ENCODE measurements at regions not wholly inside any gene's neighbourhood (a gene's known extent, or its start where the extent isn't known, plus 50 kb on each side); places are given as distances from the start of the nearest gene placed in this dataset.

DNA sequence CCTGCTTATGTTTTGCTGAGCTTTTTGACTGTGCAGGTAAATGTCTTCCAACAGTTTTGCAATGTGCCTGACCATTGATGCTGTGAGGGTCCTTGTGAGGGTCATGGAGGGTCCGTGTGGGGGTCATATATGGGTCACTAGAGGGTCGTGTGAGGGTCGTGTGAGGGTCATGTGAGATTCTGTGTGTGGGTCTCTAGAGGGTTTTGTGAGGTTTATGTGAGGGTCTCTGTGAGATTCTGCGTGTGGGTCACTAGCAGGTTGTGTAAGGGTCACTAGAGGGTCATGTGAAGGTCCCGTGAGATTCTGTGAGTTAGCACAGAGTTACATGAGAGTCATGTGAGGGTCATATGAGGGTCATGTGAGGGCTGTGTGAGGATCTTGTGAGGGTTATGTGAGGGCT, 263.9 kb upstream of the B3GAT1 start:
- H3K36me3 ChIP-seq, result no peaks in the 10 kb centered on the region
- H3K4me3 ChIP-seq, result no peak overlapping the region
- TF ChIP-seq, protein P1, sequence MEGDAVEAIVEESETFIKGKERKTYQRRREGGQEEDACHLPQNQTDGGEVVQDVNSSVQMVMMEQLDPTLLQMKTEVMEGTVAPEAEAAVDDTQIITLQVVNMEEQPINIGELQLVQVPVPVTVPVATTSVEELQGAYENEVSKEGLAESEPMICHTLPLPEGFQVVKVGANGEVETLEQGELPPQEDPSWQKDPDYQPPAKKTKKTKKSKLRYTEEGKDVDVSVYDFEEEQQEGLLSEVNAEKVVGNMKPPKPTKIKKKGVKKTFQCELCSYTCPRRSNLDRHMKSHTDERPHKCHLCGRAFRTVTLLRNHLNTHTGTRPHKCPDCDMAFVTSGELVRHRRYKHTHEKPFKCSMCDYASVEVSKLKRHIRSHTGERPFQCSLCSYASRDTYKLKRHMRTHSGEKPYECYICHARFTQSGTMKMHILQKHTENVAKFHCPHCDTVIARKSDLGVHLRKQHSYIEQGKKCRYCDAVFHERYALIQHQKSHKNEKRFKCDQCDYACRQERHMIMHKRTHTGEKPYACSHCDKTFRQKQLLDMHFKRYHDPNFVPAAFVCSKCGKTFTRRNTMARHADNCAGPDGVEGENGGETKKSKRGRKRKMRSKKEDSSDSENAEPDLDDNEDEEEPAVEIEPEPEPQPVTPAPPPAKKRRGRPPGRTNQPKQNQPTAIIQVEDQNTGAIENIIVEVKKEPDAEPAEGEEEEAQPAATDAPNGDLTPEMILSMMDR (IDR thresholded peaks at IDR 0.05), result no peak
- H3K9me3 ChIP-seq, result peaks cover 0 to 22% (median 0%) of the 10 kb centered on the region in 11 donors
- 66 to 71% methylated on average over 5 of the region's 5 CpGs for WGBS, 2 donors
- H3K4me1 ChIP-seq, result no peaks in the 10 kb centered on the region
- ATAC-seq (no peak), DNase-seq (no peak)
- H3K27me3 ChIP-seq, result peaks cover 0 to 30% (median 13%) of the 10 kb centered on the region in 7 donors
- intact Hi-C loops (cut with DNase I), result loop anchor here in 1 of 10 donors (10.0 kb wide), 1 partner anchor 61 kb away; no protein-coding TSS in a partner anchor
- no peak overlapping the region for H3K27ac ChIP-seq

GRCh38 chr11:134674974-134675373, 262.9 kb upstream of the B3GAT1 start:
- DNase-seq (no peak), ATAC-seq (no peak)
- TF ChIP-seq, protein P1 (IDR thresholded peaks at IDR 0.05), result no peak
- H3K9me3 ChIP-seq, result peaks cover 0 to 22% (median 0%) of the 10 kb centered on the region in 11 donors
- H3K4me3 ChIP-seq, result no peak overlapping the region
- no peaks in the 10 kb centered on the region for H3K4me1 ChIP-seq
- 56 to 61% methylated on average over 2 of the region's 2 CpGs for WGBS, 2 donors
- H3K36me3 ChIP-seq, result no peaks in the 10 kb centered on the region
- peaks cover 0 to 38% (median 22%) of the 10 kb centered on the region in 7 donors for H3K27me3 ChIP-seq
- no peak overlapping the region for H3K27ac ChIP-seq
- intact Hi-C loops (cut with DNase I), result loop anchor here in 1 of 10 donors (10.0 kb wide), 1 partner anchor 60 kb away; no protein-coding TSS in a partner anchor

DNA sequence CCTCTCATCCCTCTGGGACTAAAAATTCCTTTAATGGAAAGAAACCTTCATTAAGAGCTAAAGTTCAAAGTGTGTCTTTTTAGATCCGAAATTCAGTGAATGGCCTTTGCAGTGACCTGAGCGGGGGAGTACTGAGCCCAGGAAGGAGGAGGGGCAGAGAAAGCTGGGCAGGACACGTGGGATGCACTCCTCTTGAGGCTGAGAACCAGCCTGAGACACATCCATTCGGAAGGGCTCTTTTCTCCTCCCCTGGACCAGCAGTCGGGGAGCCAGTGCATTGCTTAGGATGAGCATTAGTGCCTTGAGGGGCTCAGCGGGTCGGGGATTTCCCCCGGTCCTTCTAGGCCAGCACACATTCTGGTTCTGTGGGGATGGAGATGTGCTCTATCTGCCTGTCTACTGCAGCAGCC, 258.9 kb upstream of the B3GAT1 start:
- intact Hi-C loops (cut with DNase I), result loop anchor here in 1 of 10 donors (10.0 kb wide), 1 partner anchor 56 kb away; no protein-coding TSS in a partner anchor
- Histone ChIP-seq H3K27ac (no peak overlapping the region), H3K4me1 (no peaks in the 10 kb centered on the region), H3K27me3 (peaks cover 0 to 67% (median 41%) of the 10 kb centered on the region in 7 donors), H3K9me3 (peaks cover 0 to 22% (median 0%) of the 10 kb centered on the region in 11 donors), H3K4me3 (no peak overlapping the region), H3K36me3 (no peaks in the 10 kb centered on the region)
- WGBS, 2 donors, result 54 to 69% methylated on average over 8 of the region's 8 CpGs
- TF ChIP-seq, protein P1 (IDR thresholded peaks at IDR 0.05), result no peak
- ATAC-seq (no peak), DNase-seq (no peak)

DNA sequence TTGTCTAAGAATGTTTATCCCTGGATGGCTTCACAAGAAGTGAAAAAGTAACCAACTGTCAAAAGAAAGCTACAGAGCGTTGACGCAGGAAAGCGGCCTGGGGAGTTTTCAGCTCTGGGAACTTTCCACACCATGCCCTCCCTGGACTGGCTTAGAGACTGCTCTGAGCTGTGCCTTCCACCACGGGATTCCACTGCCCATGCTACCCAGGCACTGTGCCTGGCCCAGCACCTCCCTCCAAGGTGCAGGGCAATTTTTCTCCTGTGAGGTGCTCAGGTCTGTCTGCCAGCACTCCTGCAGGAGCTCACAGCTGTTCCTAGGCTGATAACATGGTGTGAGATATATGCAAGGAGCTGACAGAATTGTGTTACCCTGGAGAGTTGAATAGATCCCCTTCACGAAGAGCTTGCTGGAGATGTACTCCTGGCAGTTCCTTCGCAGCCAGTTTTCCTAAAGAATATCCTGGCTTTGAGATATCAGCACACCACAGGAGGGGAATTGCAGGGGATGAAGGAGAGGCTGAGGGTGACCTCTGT, 258.3 kb upstream of the B3GAT1 start:
- ATAC-seq, result no peak
- peaks cover 0 to 22% (median 0%) of the 10 kb centered on the region in 11 donors for H3K9me3 ChIP-seq
- H3K4me3 ChIP-seq, result no peak overlapping the region
- H3K4me1 ChIP-seq, result no peaks in the 10 kb centered on the region
- H3K27me3 ChIP-seq, result peaks cover 0 to 72% (median 45%) of the 10 kb centered on the region in 7 donors
- no peak for DNase-seq
- TF ChIP-seq, protein P1 (IDR thresholded peaks at IDR 0.05), result no peak
- intact Hi-C loops (cut with DNase I), result loop anchor here in 1 of 10 donors (10.0 kb wide), 1 partner anchor 56 kb away; no protein-coding TSS in a partner anchor
- no peak overlapping the region for H3K27ac ChIP-seq
- no peaks in the 10 kb centered on the region for H3K36me3 ChIP-seq
- WGBS, 2 donors, result 49 to 50% methylated on average over 6 of the region's 6 CpGs

All from heart right ventricle (tissue), 16 donors.